Stimulated activated CD4-positive, alpha-beta T cell treated with anti-CD3 and anti-CD28 coated beads, Interleukin-4, amount 100 ng/mL, for 4 hours (primary cell): ENCODE measurements at regions not wholly inside any gene's neighbourhood (a gene's known extent, or its start where the extent isn't known, plus 50 kb on each side); places are given as distances from the start of the nearest gene placed in this dataset.

Source experiments
- DNase-seq, 2 experiments: peaks; one replicate each; pipeline ENCODE4 v3.0.0-alpha.2; 2020

GRCh38 chrX:124862301-124862700 lies 457.4 kb upstream of the TEX13C start:
- no peak for DNase-seq

GRCh38 chrX:124863303-124863702 lies 456.4 kb upstream of the TEX13C start:
- no peak for DNase-seq

GRCh38 chrX:124887572-124887971 lies 432.1 kb upstream of the TEX13C start:
- no peak for DNase-seq

GRCh38 chrX:124895947-124896346 lies 423.7 kb upstream of the TEX13C start:
- DNase-seq: no peak

- DNase-seq: no peak
Measured at GRCh38 chrX:124902953-124903352, 416.7 kb upstream of the TEX13C start.

- no peak for DNase-seq
Measured at GRCh38 chrX:124910611-124911010, 409.1 kb upstream of the TEX13C start.

GRCh38 chrX:124917011-124917410 lies 402.7 kb upstream of the TEX13C start:
- no peak for DNase-seq

GRCh38 chrX:124925681-124926080 lies 394.0 kb upstream of the TEX13C start:
- no peak for DNase-seq

- no peak for DNase-seq
Measured at GRCh38 chrX:124931241-124931640, 388.4 kb upstream of the TEX13C start.

- DNase-seq: no peak
Measured at GRCh38 chrX:124931958-124932357, 387.7 kb upstream of the TEX13C start.

- DNase-seq: no peak
Measured at GRCh38 chrX:124938715-124939114, 381.0 kb upstream of the TEX13C start.

GRCh38 chrX:124940531-124940930 lies 379.1 kb upstream of the TEX13C start:
- DNase-seq: no peak

GRCh38 chrX:124954402-124954801 lies 365.3 kb upstream of the TEX13C start:
- DNase-seq: no peak

GRCh38 chrX:124960454-124960853 lies 359.2 kb upstream of the TEX13C start:
- DNase-seq: no peak

GRCh38 chrX:124963717-124964116 lies 356.0 kb upstream of the TEX13C start, which contains the start of gene TENM1:
TENM1 (minus strand) TSS chrX:124963817.
- DNase-seq: no peak

- no peak for DNase-seq
Measured at GRCh38 chrX:124975456-124975855, 344.2 kb upstream of the TEX13C start.

GRCh38 chrX:124981420-124981819 lies 338.3 kb upstream of the TEX13C start:
- no peak for DNase-seq

- no peak for DNase-seq
Measured at GRCh38 chrX:124984140-124984813, 335.4 kb upstream of the TEX13C start.

GRCh38 chrX:124986284-124986683 lies 333.4 kb upstream of the TEX13C start:
- DNase-seq: no peak

- DNase-seq: no peak
Measured at GRCh38 chrX:124993735-124994134, 325.9 kb upstream of the TEX13C start.

- DNase-seq: no peak
Measured at GRCh38 chrX:124994404-124994803, 325.3 kb upstream of the TEX13C start.

- no peak for DNase-seq
Measured at GRCh38 chrX:125003746-125004446, 315.8 kb upstream of the TEX13C start.

- no peak for DNase-seq
Measured at GRCh38 chrX:125004799-125005198, 314.9 kb upstream of the TEX13C start.

GRCh38 chrX:125005863-125006262 lies 313.8 kb upstream of the TEX13C start:
- DNase-seq: no peak

- DNase-seq: no peak
Measured at GRCh38 chrX:125006704-125007103, 313.0 kb upstream of the TEX13C start.
